ENCODE measurements at regions not wholly inside any gene's neighbourhood (a gene's known extent, or its start where the extent isn't known, plus 50 kb on each side); places are given as distances from the start of the nearest gene placed in this dataset.

- peaks cover 12% of the 10 kb centered on the region for H3K4me1 Mint-ChIP-seq
- no peaks in the 10 kb centered on the region for H3K36me3 Mint-ChIP-seq (ENCODE audit: low read depth)
- H3K4me3 Mint-ChIP-seq, result no peak overlapping the region
- H3K27me3 Mint-ChIP-seq, result peaks cover 13% of the 10 kb centered on the region
- DNase-seq, result no peak
- no peak overlapping the region for H3K27ac Mint-ChIP-seq
- ATAC-seq, result no peak
- H3K9me3 ChIP-seq (ENCODE audit: control insufficient read depth, low read length, poor library complexity, severe bottlenecking), result no peaks in the 10 kb centered on the region
These were observed 53.5 kb upstream of the DMRTB1 start for GRCh38 chr1:53405737-53406136.

- Mint-ChIP-seq H3K27ac (peak overlapping the region; percentile 43), H3K4me1 (peaks cover 17% of the 10 kb centered on the region), H3K36me3 (ENCODE audit: low read depth) (no peaks in the 10 kb centered on the region), H3K27me3 (peaks cover 5% of the 10 kb centered on the region), H3K4me3 (no peak overlapping the region)
- DNase-seq (no peak), ATAC-seq (no peak)
- no peaks in the 10 kb centered on the region for H3K9me3 ChIP-seq (ENCODE audit: control insufficient read depth, low read length, poor library complexity, severe bottlenecking)
These were observed 52.5 kb upstream of the DMRTB1 start for GRCh38 chr1:53406551-53407235.

GRCh38 chr1:53408013-53408754 is 51.0 kb upstream of the DMRTB1 start:
- Mint-ChIP-seq H3K4me3 (no peak overlapping the region), H3K27me3 (no peaks in the 10 kb centered on the region), H3K27ac (peak overlapping the region; percentile 29), H3K4me1 (peaks cover 24% of the 10 kb centered on the region), H3K36me3 (ENCODE audit: low read depth) (no peaks in the 10 kb centered on the region)
- ATAC-seq (no peak), DNase-seq (no peak)
- H3K9me3 ChIP-seq (ENCODE audit: control insufficient read depth, low read length, poor library complexity, severe bottlenecking), result no peaks in the 10 kb centered on the region

- Mint-ChIP-seq H3K36me3 (ENCODE audit: low read depth) (no peaks in the 10 kb centered on the region), H3K27ac (no peak overlapping the region), H3K27me3 (no peaks in the 10 kb centered on the region), H3K4me1 (peaks cover 30% of the 10 kb centered on the region), H3K4me3 (no peak overlapping the region)
- H3K9me3 ChIP-seq (ENCODE audit: control insufficient read depth, low read length, poor library complexity, severe bottlenecking), result no peaks in the 10 kb centered on the region
- DNase-seq (no peak), ATAC-seq (no peak)
These were observed 50.5 kb upstream of the DMRTB1 start for GRCh38 chr1:53408755-53409129.

- H3K27me3 Mint-ChIP-seq, result no peaks in the 10 kb centered on the region
These were observed 50.0 kb upstream of the DMRTB1 start for GRCh38 chr1:53409233-53409632.

More at GRCh38 chr1:53409233-53409632, 50.0 kb upstream of the DMRTB1 start:
- Mint-ChIP-seq H3K4me1 (peaks cover 32% of the 10 kb centered on the region), H3K36me3 (ENCODE audit: low read depth) (no peaks in the 10 kb centered on the region), H3K27ac (no peak overlapping the region), H3K4me3 (no peak overlapping the region)
- no peak for ATAC-seq
- H3K9me3 ChIP-seq (ENCODE audit: control insufficient read depth, low read length, poor library complexity, severe bottlenecking), result no peaks in the 10 kb centered on the region
- no peak for DNase-seq
